ENCODE measurements at regions not wholly inside any gene's neighbourhood (a gene's known extent, or its start where the extent isn't known, plus 50 kb on each side); places are given as distances from the start of the nearest gene placed in this dataset.

- Histone ChIP-seq H3K9ac (no peak overlapping the region), H3K4me2 (no peak overlapping the region), H3K9me2 (no peaks in the 10 kb centered on the region; the same call in 1 of the 2 replicates), H3F3A (replicated peaks; ENCODE audit: insufficient read depth) (no peaks in the 10 kb centered on the region), H3K27ac (ENCODE audit: low read depth in 2 of 2, low read length in 1 of 2) (no peak overlapping the region), H3K79me2 (ENCODE audit: insufficient read depth) (no peaks in the 10 kb centered on the region), H3K36me3 (replicated peaks in 1 of 2; ENCODE audit: control insufficient read depth in 1 of 2, insufficient read depth in 2 of 2, low read length in 1 of 2) (no peaks in the 10 kb centered on the region), H3K27me3 (ENCODE audit: insufficient read depth) (no peaks in the 10 kb centered on the region), H3K9me3 (no peaks in the 10 kb centered on the region), H4K20me1 (ENCODE audit: insufficient read depth) (no peaks in the 10 kb centered on the region), H2AFZ (ENCODE audit: low read depth) (no peak overlapping the region), H3K4me1 (ENCODE audit: control insufficient read depth in 1 of 2, insufficient read depth in 2 of 2, low read depth in 1 of 2, low read length in 1 of 2) (no peaks in the 10 kb centered on the region), H3K4me3 (ENCODE audit: low read depth in 2 of 2, low read length in 1 of 2) (no peak overlapping the region)
- TF ChIP-seq TEAD4 (IDR thresholded peaks at IDR 0.05; ENCODE audit: borderline replicate concordance, insufficient read depth) (no peak), JUND (IDR thresholded peaks at IDR 0.05) (no peak), EP300 (IDR thresholded peaks at IDR 0.05; ENCODE audit: borderline replicate concordance in 1 of 2, low read depth in 1 of 2, low read length in 1 of 2) (no peak), MXI1 (IDR thresholded peaks at IDR 0.05; ENCODE audit: low read depth, low read length) (no peak), GATA2 (CRISPR knock-in tag; IDR thresholded peaks at IDR 0.05) (no peak), RCOR1 (IDR thresholded peaks at IDR 0.05; ENCODE audit: low read length) (no peak), NRF1 (IDR thresholded peaks at IDR 0.05; ENCODE audit: low read depth, low read length) (no peak), YY1 (IDR thresholded peaks at IDR 0.05; ENCODE audit: low read depth) (no peak), SIN3A (IDR thresholded peaks at IDR 0.05; ENCODE audit: borderline replicate concordance, low read depth, low read length) (no peak), TAF1 (IDR thresholded peaks at IDR 0.05; ENCODE audit: borderline replicate concordance, low read depth, low read length) (no peak), IRF3 (IDR thresholded peaks at IDR 0.05; ENCODE audit: low read depth, low read length) (no peak), NFIC (IDR thresholded peaks at IDR 0.05; ENCODE audit: borderline replicate concordance) (no peak), FOXM1 (IDR thresholded peaks at IDR 0.05; ENCODE audit: low read depth) (no peak), SMC3 (IDR thresholded peaks at IDR 0.05; ENCODE audit: low read depth, low read length) (no peak), USF1 (IDR thresholded peaks at IDR 0.05; ENCODE audit: borderline replicate concordance, low read depth) (no peak)
- TF ChIP-seq, protein P1, sequence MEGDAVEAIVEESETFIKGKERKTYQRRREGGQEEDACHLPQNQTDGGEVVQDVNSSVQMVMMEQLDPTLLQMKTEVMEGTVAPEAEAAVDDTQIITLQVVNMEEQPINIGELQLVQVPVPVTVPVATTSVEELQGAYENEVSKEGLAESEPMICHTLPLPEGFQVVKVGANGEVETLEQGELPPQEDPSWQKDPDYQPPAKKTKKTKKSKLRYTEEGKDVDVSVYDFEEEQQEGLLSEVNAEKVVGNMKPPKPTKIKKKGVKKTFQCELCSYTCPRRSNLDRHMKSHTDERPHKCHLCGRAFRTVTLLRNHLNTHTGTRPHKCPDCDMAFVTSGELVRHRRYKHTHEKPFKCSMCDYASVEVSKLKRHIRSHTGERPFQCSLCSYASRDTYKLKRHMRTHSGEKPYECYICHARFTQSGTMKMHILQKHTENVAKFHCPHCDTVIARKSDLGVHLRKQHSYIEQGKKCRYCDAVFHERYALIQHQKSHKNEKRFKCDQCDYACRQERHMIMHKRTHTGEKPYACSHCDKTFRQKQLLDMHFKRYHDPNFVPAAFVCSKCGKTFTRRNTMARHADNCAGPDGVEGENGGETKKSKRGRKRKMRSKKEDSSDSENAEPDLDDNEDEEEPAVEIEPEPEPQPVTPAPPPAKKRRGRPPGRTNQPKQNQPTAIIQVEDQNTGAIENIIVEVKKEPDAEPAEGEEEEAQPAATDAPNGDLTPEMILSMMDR (IDR thresholded peaks at IDR 0.05): no peak
- TF ChIP-seq, protein P2, sequence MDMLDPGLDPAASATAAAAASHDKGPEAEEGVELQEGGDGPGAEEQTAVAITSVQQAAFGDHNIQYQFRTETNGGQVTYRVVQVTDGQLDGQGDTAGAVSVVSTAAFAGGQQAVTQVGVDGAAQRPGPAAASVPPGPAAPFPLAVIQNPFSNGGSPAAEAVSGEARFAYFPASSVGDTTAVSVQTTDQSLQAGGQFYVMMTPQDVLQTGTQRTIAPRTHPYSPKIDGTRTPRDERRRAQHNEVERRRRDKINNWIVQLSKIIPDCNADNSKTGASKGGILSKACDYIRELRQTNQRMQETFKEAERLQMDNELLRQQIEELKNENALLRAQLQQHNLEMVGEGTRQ (IDR thresholded peaks at IDR 0.05; ENCODE audit: borderline replicate concordance, low read depth, low read length): no peak
- no peak for DNase-seq
- ChIA-PET CTCF (no interaction called here), POLR2A (no interaction called here)
Observed at GRCh38 chr7:114225784-114226183, 188.8 kb upstream of the FOXP2 start.

Data from SK-N-SH (cell line).